Hematopoietic multipotent progenitor cell treated with erythropoietin and hydrocortisone succinate and interleukin-3 and kit ligand, for 17 days (in vitro differentiated cells): ENCODE measurements at regions not wholly inside any gene's neighbourhood (a gene's known extent, or its start where the extent isn't known, plus 50 kb on each side); places are given as distances from the start of the nearest gene placed in this dataset.
"Not testable (repeated sequence)": the region's sequence is repeated elsewhere in the genome, so short reads cannot be mapped to it uniquely, and the experiment has no call there.

Experiments used
- DNase-seq: peaks from one replicate; pipeline ENCODE4 v3.0.0-alpha.2; 2015; ENCODE audit warnings: low spot score

DNA sequence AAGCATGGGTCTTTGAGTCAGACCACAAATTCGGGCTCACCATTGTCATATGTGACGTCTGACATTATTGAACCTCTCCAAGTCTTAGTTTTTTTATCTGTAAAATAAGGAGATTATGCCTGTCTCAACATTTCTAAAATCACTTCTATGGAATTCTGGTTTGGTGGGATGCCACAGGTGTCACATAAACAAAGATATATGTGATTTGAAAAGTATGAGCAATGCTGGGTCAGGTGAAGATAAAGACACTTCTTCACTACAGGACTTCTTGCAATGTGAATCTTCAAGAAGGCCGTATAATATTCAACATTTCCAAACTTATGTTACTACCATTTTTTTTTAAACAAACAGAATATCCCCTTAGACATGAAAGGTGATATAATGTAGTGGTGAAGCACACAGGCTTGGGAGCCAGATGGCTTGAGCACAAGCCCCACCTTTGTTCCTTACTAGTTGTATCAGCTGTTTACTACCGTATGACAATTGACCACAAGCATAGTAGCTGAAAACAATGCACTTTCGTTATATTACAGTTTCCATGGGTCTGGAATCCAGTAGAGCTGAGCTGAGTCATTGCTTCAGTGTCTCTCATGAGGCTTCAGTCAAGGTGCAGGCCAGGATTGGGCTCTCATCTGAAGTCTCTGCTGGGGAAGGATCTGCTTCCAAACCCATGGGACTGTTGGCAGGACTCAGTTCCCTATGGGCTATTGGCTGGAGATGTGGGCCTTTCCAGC, 87.7 kb downstream of the UTP18 start:
- DNase-seq, result no peak

DNA sequence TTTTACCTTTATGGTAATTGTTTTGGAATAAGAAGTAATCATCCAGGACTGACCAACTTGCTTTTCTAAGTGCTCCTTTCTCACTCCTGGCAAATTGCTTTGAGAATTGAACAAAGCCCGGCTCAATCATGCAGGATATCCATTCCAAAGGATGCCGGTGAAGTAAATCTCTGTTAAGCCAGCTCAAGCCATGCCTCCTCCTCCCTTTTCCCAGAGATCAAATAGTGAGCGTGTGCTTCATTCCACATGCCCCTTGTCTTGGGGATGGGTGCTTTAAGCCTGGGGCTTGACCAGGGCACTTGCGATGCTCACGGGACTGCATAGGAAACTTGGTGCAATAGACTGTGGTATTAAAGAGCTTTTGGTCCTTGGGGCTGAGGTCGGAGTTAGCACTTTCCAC, 90.7 kb downstream of the UTP18 start:
- no peak for DNase-seq

DNA sequence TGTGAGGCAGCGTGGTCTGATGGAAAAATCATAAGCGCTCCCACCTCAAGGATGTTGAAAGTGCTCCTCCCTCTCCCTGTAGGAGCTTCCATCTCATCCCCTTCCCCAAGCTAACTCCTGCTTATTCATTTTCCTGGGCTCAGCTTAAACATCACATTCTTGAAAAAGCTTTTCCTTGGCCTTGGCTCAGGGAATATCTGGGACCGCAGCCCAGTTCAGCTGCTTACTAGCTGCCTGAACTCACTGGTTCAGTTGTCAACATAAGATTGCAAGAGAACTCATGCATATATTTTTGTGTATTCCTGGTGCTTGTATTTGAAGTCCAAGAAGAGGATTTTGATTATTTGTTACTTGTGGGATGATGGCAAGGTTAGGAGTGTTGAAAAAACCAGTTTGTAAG, 91.5 kb downstream of the UTP18 start:
- DNase-seq, result no peak

DNA sequence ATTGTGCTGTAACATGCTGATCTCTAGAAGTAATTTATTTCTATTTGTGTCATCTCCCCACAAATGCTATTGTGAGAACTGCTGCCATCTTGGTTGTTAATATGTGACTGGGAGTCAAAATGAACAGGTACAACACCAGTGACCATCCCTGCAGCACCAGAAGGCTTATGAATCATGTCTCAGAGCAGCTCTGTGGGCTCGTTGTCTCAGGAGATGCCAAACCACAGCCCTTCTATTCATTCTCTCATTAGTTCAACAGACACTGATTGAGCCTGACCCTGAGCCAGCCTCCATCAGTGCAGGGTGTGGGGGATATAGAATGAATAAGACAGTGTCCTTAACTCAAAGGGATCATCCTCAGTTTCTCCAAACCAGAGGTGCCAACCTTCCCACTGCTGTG, 92.5 kb downstream of the UTP18 start:
- DNase-seq, result no peak

DNA sequence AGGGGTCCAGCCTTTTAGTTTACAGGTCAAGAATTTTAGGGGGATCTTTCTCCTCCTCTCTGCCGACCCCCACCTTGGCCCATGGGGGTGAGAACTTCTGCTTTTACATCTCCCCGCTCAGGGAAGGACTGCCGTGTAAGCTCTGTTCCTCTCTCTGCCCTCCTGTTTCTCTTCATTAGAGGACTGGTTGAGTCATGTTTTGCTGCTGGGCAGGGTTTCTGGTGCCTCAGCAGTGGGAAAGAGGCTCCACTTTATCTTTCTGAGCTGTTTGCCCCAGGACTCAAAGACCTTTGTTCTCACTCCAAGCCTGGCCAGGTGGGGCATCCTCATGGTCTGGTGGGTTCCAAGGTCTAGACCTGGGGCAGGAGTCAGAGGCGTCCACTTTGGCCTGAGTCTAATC, 93.0 kb downstream of the UTP18 start:
- DNase-seq, result no peak

DNA sequence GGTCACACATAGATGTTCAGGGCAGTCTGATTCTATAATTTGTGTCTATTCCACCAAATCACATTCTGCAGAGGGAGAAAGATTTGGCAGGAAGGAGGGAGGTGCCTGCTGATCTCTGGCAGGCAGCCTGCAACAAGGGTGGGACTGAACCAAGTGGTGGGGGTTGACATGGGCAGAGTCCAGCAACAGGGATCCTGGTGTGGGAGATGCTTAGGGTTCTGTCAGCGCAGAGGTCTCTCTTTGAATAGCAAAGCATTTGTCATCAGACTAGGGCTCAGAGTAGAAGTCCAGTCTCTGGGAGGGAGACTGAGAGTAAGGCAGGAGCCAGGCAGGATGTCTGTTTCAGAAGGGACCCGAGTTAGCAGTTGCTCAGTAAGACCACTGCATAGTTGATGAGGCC, 94.6 kb downstream of the UTP18 start:
- no peak for DNase-seq

DNA sequence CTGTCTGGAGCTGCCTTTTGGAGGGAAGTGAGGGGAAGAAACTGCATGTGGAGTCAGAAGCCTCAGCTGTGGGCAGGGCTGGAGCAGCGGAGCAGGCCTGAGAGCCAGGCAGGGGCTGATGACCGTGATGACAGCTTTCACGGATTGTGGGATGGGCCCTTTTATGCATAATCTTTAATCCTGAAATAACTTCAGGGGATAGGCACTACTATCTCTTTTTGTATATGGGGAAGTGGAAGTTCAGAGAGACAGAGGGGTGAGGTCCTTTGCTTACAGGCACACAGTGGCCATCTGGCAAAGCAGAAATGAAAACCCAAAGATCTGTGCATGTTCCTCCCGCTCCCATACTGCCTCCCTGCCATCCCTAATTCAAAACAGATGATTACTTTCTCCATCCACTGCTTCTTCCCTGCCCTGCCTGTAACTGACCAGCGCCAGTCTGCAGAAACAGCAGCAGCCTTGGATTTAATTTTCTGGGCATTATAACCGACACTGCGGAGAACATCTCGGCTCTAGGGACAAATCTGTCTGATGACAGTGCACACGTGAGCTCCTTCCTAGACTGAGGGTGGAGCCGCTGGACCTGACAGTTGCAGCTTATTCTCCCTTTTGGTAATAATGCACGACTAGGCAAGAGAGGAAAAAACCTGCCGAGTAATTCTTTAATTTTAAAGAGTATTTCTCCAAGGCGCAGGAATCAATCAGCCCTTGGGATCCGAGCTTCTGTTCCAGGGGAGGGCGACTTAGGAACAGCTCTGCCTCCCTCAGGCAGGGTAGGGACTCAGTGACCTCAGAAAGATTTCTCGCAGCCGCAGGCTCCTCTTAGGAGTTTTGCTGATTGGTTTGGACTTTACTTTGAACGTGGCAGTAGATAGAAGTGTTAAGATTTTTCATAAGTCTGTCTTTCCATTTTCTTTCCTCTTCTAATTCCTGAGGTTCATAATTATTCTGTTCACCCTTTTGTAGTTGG, 95.4 kb downstream of the UTP18 start:
- no peak for DNase-seq

DNA sequence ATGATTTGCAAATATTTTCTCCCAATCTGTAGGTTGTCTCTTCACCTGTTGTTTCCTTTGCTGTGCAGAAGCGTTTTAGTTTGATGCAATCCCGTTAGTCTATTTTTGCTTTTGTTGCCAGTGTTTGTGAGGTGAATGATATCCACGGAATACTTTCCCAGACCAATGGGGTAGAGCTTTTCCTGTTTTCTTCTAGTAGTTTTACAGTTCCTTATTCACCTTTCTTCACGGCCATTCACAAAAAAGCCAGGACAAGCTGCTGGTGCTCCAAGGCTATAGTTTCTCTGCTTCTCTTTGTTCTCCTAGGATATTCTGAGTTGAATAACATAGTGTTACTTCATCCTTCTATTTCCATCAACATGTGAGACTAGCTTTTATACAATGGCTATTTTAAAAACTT, 98.7 kb downstream of the UTP18 start:
- DNase-seq, result no peak

DNA sequence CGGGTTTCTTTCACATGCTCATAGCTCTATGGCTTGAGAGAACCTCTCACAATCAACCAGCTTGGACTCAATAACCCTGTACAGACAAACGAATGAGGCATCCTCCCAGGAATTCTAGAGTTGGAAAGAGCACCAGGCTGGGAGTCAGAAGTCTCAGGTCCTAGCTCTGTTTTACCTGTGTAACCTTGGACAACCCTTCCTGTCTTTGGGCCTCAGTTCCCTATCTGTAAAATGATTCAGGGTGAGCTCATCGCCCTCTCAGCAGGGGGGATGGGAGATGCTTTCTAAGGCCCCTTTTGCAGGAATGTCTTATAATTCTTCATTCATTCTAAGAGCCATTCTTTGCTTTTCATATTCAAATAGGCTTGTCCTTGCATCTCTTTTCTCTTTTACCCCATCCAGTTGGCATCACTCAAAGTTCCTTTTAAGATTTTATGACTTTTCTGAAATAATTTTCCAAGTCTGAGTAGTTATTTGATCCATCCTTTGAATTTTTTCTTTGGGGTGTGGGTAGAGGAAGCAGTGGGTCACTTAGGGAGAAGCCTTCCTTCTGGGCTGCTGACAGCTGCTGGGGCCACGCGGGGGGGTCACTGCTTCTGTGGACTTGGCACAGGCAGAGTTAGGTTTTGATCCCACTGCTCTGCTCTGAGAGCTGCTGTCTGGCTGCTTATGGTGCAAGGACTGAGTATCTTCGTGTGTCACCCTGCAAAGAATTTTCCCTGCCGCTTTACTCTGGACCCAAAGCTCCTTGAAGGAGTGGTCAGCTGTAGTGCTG, 102.7 kb downstream of the UTP18 start:
- DNase-seq, result no peak

DNA sequence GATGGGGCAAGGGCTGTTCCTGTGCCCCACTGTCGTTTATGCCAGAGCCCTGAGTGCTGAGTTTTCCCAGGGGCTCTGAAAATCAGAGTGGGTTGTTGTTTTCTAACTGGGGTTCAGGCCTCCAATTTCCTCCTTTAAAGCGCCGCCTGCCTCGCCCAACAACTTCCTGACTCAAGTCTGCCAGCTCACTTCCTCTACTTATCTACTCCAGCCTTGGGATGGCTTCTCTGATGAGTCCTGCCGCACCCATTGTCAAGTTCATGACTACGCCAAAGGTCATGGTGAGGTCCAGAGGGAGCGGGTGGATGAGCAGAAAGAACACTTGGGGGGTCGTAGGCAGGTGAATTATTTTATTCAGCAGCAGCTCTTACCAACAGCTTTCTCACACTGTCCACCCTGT, 104.7 kb downstream of the UTP18 start:
- no peak for DNase-seq

DNA sequence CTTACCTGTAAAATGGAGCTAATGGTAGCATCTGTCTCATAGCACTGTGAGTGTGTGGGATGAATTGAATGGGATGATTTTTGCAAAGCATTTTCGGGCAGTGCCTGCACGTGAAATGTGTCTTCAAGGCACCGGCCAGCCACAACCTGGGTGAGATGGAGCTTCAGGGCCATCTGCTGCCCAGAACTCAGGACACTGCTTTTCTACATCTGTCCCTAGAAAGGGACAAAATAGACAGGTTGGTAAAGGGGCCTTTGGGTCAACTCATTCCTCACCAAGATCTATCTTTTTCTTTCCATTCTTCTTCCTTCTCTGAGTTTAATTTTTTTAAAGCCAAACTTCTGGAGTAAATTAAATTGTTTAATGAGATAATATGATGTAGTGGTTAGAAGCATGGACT, 106.5 kb downstream of the UTP18 start:
- no peak for DNase-seq

DNA sequence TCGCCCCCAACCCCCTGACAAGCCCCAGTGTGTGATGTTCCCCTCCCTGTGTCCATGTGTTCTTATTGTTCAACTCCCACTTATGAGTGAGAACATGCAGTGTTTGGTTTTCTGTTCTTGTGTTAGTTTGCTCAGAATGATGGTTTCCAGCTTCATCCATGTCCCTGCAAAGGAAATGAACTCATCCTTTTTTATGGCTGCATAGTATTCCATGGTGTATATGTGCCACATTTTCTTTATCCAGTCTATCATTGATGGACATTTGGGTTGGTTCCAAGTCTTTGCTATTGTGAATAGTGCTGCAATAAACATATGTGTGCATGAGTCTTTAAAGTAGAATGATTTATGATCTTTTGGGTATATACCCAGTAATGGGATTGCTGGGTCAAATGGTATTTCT, 107.5 kb downstream of the UTP18 start:
- DNase-seq, result not testable (repeated sequence)

DNA sequence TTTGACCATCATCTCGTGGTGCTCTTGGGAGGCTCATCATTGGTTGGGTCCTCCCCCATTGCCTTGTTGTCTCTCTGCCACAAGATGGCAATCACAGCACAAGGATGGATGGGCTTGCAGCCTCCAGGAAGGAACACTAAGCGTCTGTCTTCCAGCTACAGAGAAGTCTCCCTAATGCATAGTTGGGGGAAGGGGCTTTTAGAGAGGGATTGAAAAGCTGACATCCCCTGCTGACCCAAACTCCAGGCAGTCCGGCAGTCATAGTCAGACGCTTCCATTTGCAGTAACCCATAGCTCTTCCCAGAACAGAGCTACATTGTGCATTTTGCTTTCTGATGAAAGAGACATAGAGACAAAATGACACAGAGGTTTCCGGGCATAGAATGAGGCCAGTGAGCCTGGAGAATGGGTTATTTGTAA, 111.4 kb downstream of the UTP18 start:
- no peak for DNase-seq

DNA sequence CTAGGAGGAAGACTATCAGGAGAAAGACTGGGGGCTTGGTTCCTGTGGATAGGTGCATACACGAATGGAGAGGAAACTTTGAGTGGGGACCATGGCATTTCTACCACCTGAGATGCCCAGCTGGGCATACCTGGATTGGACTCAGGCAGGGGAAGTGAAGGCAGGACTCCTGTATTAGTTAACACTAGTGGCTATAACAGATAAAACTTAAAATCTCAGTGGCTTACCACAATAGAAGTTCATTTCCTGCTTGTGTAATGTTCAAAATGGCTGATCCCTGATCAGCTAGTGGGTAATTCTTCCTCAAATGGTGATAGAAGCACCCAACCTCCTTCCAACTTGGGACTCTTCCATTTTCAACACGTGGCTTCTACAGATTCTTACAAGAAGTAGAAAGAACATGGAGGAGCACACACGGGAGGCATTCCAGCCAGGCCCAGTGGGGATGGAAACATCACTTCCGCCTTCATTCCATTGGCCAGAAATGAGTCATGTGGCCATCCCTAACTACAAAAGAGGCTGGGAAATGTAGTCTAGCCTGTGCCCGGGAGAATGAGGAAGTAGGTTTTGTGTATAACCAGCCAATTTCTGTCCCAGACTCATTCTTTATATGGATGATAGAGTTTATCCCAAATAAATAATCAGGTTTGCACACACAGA, 112.1 kb downstream of the UTP18 start:
- no peak for DNase-seq

DNA sequence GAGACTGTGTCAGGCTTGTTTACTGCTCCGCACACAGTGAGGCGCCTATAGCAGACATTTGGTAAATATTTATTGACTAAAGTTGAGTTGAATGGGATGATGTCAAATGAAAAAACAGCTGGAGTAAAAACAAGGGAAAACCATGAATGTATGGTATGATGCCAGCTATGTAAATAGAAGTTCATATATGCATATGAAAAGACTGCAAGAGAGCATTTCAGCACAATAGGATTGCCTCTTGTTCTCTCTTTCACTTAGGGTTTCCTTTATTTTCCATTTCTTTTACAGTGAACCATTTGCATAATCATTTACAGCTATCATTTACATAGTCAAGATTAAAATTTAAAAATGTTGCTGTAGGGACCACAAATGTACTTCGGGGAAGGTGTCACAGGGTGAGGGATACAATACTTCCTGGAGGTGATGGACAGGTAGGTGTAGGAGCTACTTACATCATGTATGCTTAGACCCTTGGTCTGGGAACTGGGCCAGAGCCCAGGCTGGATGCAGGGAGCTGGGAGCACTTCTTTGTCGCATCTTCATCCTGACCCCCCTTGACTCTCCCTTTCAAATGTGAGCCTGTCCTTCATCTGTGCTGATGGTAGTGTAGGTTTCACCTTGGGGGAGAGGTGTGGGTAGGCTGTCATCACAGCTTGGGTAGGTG, 113.3 kb downstream of the UTP18 start:
- no peak for DNase-seq

DNA sequence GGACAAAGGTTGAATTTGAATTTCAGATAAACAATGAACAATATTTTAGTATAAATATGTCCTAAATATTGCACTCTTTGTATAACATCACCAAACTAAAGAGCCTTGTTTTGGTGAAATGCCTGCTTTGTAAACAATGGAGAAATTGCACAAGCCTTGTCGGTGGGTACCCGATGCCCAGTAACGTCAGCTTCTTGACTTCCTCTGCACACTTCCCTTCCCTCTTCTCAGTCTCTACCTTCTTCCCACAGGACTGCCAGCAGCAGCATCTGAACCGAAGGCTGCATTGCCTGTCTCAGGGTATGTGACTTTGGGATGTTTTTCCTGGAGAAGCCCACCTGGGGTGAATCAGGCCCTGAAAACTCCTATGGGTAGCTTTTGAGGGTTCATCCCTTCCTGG, 113.9 kb downstream of the UTP18 start:
- DNase-seq, result no peak

DNA sequence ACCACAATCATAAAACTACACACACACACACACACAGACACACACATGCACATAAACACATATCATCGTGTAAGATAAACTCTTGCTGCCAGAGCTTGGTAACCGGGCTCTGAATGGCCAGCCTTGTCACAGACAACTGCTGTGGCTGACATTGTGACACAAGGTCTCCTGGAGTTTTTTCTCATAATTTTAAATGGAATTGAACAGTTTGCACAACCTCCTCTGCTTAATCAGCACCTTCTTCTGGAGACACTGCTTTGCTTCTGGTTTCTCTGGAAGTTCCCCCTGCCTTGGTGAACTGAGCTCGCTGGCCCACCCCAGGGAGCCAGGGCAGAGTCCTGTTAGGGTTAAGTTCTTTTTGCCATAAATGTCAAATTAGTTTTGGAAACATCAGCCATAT, 115.4 kb downstream of the UTP18 start:
- no peak for DNase-seq

DNA sequence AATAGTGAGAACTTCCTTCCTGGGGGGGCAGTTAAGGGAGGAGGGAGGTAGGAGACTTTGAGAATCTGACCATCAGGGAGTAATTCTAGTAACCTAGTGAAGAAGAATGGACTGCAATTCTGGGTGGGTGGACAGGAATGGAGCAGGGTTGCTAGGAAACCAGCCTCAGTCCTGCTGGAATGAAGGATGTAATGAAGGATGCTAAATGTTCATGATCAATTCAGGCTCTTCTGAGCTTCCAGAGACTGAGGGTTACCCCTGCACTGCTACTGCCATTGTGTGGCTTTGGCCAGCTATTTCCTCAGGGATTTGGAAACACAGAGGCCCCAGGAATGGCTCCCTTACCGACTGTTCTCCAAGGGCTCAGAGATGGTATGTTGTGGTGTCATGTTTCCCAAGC, 116.4 kb downstream of the UTP18 start:
- no peak for DNase-seq

DNA sequence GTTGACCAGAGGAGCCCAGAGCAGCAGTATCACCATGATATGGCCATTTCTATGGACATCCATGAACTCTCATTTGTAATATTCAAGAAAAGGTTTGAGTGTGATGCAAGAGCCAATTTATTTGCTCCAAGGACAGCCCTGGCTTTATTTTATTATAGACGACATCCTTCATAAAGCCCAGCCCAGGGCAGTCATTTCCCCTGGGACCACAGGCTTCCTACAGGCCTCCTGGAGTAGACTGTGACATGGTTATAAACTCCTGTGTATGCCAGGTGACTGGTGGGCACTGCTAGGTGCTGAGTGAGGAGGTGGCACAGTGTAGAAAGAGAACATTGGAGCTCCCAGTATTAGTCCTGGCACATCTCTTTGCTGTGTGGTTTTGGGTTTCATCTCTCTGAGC, 120.9 kb downstream of the UTP18 start:
- no peak for DNase-seq

DNA sequence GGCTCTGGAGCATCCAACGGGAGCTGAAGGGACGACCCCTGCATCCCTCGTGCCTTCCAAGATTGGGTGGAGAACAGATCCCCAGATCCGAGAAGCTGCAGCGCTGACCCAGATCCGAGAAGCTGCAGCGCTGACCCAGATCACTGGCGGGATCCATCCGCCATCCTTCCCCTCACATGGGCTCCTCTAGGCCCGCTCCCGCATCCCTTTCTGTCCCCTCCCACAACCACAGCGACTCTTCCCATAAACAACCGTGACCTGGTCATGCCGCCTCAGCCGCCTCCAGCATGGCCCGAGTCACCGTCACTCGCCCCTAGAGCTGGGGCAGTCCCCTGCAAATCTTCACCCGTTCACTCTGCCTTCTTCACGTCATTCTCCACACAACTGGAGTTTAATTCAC, 124.9 kb downstream of the UTP18 start:
- DNase-seq, result no peak

DNA sequence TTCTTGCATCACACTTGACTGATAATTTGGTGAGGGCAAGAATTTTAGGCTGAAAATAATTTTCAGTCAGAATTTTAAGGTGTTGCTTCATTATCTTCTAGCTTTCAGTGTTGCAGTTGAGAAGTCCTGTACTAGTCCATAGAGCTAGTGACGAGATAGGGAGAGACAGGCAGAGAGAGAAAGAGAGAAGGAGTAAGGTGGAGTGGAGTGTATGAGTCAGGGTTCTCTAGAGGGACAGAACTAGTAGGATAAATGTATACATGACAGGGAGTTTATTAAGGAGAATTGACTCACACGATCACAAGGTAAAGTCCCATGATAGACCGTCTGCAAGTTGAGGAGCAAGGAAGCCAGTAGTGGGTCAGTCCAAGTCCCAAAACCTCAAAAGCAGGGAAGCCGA, 127.2 kb downstream of the UTP18 start:
- no peak for DNase-seq

DNA sequence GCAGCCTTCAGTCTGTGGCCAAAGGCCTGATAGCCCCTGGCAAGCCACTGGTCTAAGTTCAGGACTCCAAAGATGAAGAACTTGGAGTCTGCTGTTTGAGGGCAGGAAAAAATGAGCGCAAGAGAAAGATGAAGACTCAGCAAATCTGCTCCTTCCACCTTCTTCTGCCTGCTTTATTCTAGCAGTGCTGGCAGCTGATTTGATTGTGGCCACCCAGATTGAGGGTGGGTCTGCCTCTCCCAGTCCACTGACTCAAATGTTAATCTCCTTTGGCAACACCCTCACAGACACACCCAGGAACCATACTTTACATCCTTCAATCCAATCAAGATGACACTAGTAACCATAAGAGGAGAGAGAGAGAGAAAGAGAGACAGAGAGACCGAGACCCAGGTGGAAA, 127.6 kb downstream of the UTP18 start:
- no peak for DNase-seq
